H9 (cell line): ENCODE measurements at regions not wholly inside any gene's neighbourhood (a gene's known extent, or its start where the extent isn't known, plus 50 kb on each side); places are given as distances from the start of the nearest gene placed in this dataset.

Experiments
- DNase-seq: peaks from one replicate; pipeline ENCODE4 v3.0.0-alpha.2; 2017
- H2AFZ ChIP-seq: one replicate; pipeline ENCODE4 v1.6.1; 2013; ENCODE audit warnings: mild to moderate bottlenecking, low read length, control low read depth, moderate library complexity
- H2AK5ac ChIP-seq: 2 replicates; pipeline ENCODE4 v1.6.1; 2013; ENCODE audit warnings: low read length, control low read depth, mixed read lengths; ENCODE audit not compliant: insufficient read length
- H2BK120ac ChIP-seq: one replicate; pipeline ENCODE4 v1.6.1; 2013; ENCODE audit warnings: low read depth, mild to moderate bottlenecking, low read length, control low read depth, inconsistent platforms; ENCODE audit not compliant: poor library complexity, severe bottlenecking
- H2BK12ac ChIP-seq: 2 replicates; pipeline ENCODE4 v1.6.1; 2013; ENCODE audit warnings: low read length, control low read depth, mixed read lengths, low read depth; ENCODE audit not compliant: insufficient read length
- H2BK15ac ChIP-seq: 2 replicates; pipeline ENCODE4 v1.6.1; 2013; ENCODE audit warnings: low read depth, low read length, control low read depth
- H2BK20ac ChIP-seq: one replicate; pipeline ENCODE4 v1.6.1; 2013; ENCODE audit warnings: low read depth, mild to moderate bottlenecking, low read length, control low read depth, inconsistent platforms; ENCODE audit not compliant: poor library complexity, severe bottlenecking
- H2BK5ac ChIP-seq: 2 replicates; pipeline ENCODE4 v1.6.1; 2013; ENCODE audit warnings: low read length, control low read depth, mixed read lengths; ENCODE audit not compliant: insufficient read length
- H3K14ac ChIP-seq: 2 replicates; pipeline ENCODE4 v1.6.1; 2013; ENCODE audit warnings: low read length, control low read depth; ENCODE audit not compliant: insufficient read depth
- H3K18ac ChIP-seq: 2 replicates; pipeline ENCODE4 v1.6.1; 2013; ENCODE audit warnings: low read depth, mild to moderate bottlenecking, mixed read lengths, low read length, control low read depth; ENCODE audit not compliant: insufficient read length
- H3K23ac ChIP-seq: 2 replicates; pipeline ENCODE4 v1.6.1; 2013; ENCODE audit warnings: low read length, control low read depth, mixed read lengths, low read depth; ENCODE audit not compliant: insufficient read length
- H3K23me2 ChIP-seq: 2 replicates; pipeline ENCODE4 v1.6.1; 2013; ENCODE audit warnings: low read depth, mild to moderate bottlenecking, mixed read lengths, low read length, control low read depth; ENCODE audit not compliant: insufficient read length, poor library complexity, severe bottlenecking
- H3K27ac ChIP-seq: 2 replicates; pipeline ENCODE4 v1.5.1; 2013; ENCODE audit warnings: low read length, control low read depth, mixed read lengths, low read depth; ENCODE audit not compliant: insufficient read length
- H3K27me3 ChIP-seq: 2 replicates; pipeline ENCODE4 v1.6.1; 2013; ENCODE audit warnings: low read length, control low read depth, inconsistent platforms; ENCODE audit not compliant: insufficient read depth
- H3K4ac ChIP-seq: 2 replicates; pipeline ENCODE4 v1.6.1; 2013; ENCODE audit warnings: low read depth, mild to moderate bottlenecking, control low read depth, inconsistent platforms, low read length, moderate library complexity
- H3K4me1 ChIP-seq: 2 replicates; pipeline ENCODE4 v1.6.1; 2013; ENCODE audit warnings: low read length, control low read depth, inconsistent platforms; ENCODE audit not compliant: insufficient read depth
- H3K4me2 ChIP-seq: 2 replicates; pipeline ENCODE4 v1.6.1; 2013; ENCODE audit warnings: low read length, control low read depth, mixed read lengths; ENCODE audit not compliant: insufficient read length, insufficient read depth
- H3K56ac ChIP-seq: 2 replicates; pipeline ENCODE4 v1.6.1; 2013; ENCODE audit warnings: low read depth, mild to moderate bottlenecking, mixed read lengths, low read length, control low read depth; ENCODE audit not compliant: insufficient read length
- H3K79me1 ChIP-seq: 2 replicates; pipeline ENCODE4 v1.6.1; 2013; ENCODE audit warnings: low read depth, mild to moderate bottlenecking, moderate library complexity, low read length, control low read depth, inconsistent platforms; ENCODE audit not compliant: insufficient read depth, poor library complexity, severe bottlenecking
- H3K79me2 ChIP-seq: 2 replicates; pipeline ENCODE4 v1.6.1; 2013; ENCODE audit warnings: low read length, control low read depth, inconsistent platforms; ENCODE audit not compliant: insufficient read depth
- H3K9ac ChIP-seq: 2 replicates; pipeline ENCODE4 v1.6.1; 2013; ENCODE audit warnings: low read length, control low read depth, mixed read lengths; ENCODE audit not compliant: insufficient read length; ENCODE audit errors: extremely low read depth
- H3K9me3 ChIP-seq: one replicate; pipeline ENCODE4 v1.6.1; 2013; ENCODE audit warnings: low read depth, low read length, inconsistent platforms; ENCODE audit not compliant: control insufficient read depth
- H3T11ph ChIP-seq: one replicate; pipeline ENCODE4 v1.6.1; 2013; ENCODE audit warnings: mild to moderate bottlenecking, low read length, control low read depth, inconsistent platforms
- H4K20me1 ChIP-seq: one replicate; pipeline ENCODE4 v1.6.1; 2013; ENCODE audit not compliant: control insufficient read depth, insufficient read length, insufficient read depth
- H4K5ac ChIP-seq: 2 replicates; pipeline ENCODE4 v1.6.1; 2013; ENCODE audit warnings: low read depth, mild to moderate bottlenecking, mixed read lengths, low read length, control low read depth; ENCODE audit not compliant: insufficient read length
- H4K8ac ChIP-seq: replicated peaks from 2 replicates; pipeline ENCODE4 v1.6.1; 2013; ENCODE audit warnings: low read length, control low read depth, mixed read lengths, low read depth; ENCODE audit not compliant: insufficient read length
- H4K91ac ChIP-seq: 2 replicates; pipeline ENCODE4 v1.6.1; 2013; ENCODE audit warnings: low read depth, mild to moderate bottlenecking, moderate library complexity, mixed read lengths, low read length, control low read depth; ENCODE audit not compliant: insufficient read length
- H3K27ac Mint-ChIP-seq, 3 experiments: 2 replicates in 2 of 3; 3 replicates in 1 of 3; pipeline ENCODE4 v1.8.0; 2020 to 2021; ENCODE audit warnings: mixed read lengths in 3 of 3, mild to moderate bottlenecking in 1 of 3, moderate library complexity in 1 of 3
- H3K27me3 Mint-ChIP-seq: 2 replicates; pipeline ENCODE4 v1.8.0; 2021; ENCODE audit warnings: low read depth, mild to moderate bottlenecking, moderate library complexity, mixed read lengths
- H3K36me3 Mint-ChIP-seq, 3 experiments: 2 replicates in 2 of 3; 3 replicates in 1 of 3; pipeline ENCODE4 v1.8.0; 2020 to 2021; ENCODE audit warnings: low read depth in 3 of 3, mixed read lengths in 3 of 3; ENCODE audit not compliant: insufficient read depth in 1 of 3
- H3K4me1 Mint-ChIP-seq, 2 experiments: 2 replicates each; pipeline ENCODE4 v1.8.0; 2020; ENCODE audit warnings: mixed read lengths in 2 of 2
- H3K4me3 Mint-ChIP-seq, 2 experiments: 2 replicates in 1 of 2; 3 replicates in 1 of 2; pipeline ENCODE4 v1.8.0; 2020 to 2021; ENCODE audit warnings: mild to moderate bottlenecking in 2 of 2, mixed read lengths in 2 of 2, moderate library complexity in 1 of 2
- H3K9me3 Mint-ChIP-seq, 2 experiments: 2 replicates in 1 of 2; 3 replicates in 1 of 2; pipeline ENCODE4 v1.8.0; 2020; ENCODE audit warnings: mild to moderate bottlenecking in 2 of 2, mixed read lengths in 2 of 2, moderate library complexity in 1 of 2
- WGBS: extraction: QIAGEN DNeasy Blood & Tissue Kit; methylation state at CpG from one replicate; pipeline ENCODE4 v1.1.7; 2013; ENCODE audit warnings: missing lambda C conversion rate, low lambda C conversion rate, mixed read lengths; ENCODE audit not compliant: insufficient read length; ENCODE audit errors: extremely low coverage; 5-methylcytosine and 5-hydroxymethylcytosine counted together
- TF ChIP-seq, protein P1 (sequence below): fragments of 200-600 bp; sonication (generic); conservative IDR thresholded peaks from 3 replicates; pipeline ENCODE4 v1.8.0; 2021; ENCODE audit warnings: antibody characterized with exemption, mild to moderate bottlenecking

DNA sequence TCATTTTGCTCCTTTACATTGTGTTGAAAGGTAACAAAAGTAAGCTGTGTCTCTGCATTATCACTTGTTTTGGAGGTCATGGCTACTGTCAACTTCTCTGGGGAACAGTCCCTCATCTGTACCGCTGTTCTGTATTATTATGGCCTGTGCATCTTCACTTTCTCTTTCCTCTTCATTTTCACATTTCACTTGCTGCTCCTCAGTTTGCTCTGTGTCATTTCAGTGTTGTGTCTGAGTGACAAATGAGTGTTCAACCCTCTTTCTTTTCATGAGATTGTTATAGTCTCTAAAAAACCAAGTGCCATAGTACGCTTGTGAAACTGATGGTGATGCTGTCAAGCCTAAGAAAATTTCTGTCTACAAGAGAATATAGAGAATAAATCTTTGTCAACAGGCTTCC, 122.0 kb upstream of the FER start:
- no peak overlapping the region for H3K18ac ChIP-seq
- H3T11ph ChIP-seq = no peak overlapping the region
- H3K27me3 ChIP-seq = no peaks in the 10 kb centered on the region
- no peaks in the 10 kb centered on the region for H3K23me2 ChIP-seq
- H3K4me1 ChIP-seq = no peaks in the 10 kb centered on the region; the same call in 1 of the 2 replicates
- no peak overlapping the region for H3K14ac ChIP-seq
- H2BK12ac ChIP-seq = no peak overlapping the region
- no peaks in the 10 kb centered on the region for H4K20me1 ChIP-seq
- H2BK5ac ChIP-seq = no peak overlapping the region
- H4K5ac ChIP-seq = no peak overlapping the region
- H2AFZ ChIP-seq = no peak overlapping the region
- Mint-ChIP-seq H3K27me3 (no peaks in the 10 kb centered on the region), H3K36me3 (no peaks in the 10 kb centered on the region), H3K4me3 (no peak overlapping the region), H3K27ac (no peak overlapping the region), H3K9me3 (no peaks in the 10 kb centered on the region; a peak in 1 of 5 replicates), H3K4me1 (peaks cover 5 to 14% of the 10 kb centered on the region in 2 experiments)
- no peaks in the 10 kb centered on the region for H3K79me1 ChIP-seq
- TF ChIP-seq, protein P1, sequence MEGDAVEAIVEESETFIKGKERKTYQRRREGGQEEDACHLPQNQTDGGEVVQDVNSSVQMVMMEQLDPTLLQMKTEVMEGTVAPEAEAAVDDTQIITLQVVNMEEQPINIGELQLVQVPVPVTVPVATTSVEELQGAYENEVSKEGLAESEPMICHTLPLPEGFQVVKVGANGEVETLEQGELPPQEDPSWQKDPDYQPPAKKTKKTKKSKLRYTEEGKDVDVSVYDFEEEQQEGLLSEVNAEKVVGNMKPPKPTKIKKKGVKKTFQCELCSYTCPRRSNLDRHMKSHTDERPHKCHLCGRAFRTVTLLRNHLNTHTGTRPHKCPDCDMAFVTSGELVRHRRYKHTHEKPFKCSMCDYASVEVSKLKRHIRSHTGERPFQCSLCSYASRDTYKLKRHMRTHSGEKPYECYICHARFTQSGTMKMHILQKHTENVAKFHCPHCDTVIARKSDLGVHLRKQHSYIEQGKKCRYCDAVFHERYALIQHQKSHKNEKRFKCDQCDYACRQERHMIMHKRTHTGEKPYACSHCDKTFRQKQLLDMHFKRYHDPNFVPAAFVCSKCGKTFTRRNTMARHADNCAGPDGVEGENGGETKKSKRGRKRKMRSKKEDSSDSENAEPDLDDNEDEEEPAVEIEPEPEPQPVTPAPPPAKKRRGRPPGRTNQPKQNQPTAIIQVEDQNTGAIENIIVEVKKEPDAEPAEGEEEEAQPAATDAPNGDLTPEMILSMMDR = no peak
- DNase-seq = no peak
- H3K4ac ChIP-seq = no peak overlapping the region
- H4K91ac ChIP-seq = no peak overlapping the region
- no peak overlapping the region for H2BK120ac ChIP-seq
- no peak overlapping the region for H3K9ac ChIP-seq
- H2BK15ac ChIP-seq = no peak overlapping the region
- no peak overlapping the region for H3K23ac ChIP-seq
- no peak overlapping the region for H2BK20ac ChIP-seq
- no peak overlapping the region for H3K56ac ChIP-seq
- no peak overlapping the region for H4K8ac ChIP-seq
- no peak overlapping the region for H3K4me2 ChIP-seq
- no CpG with 5 or more reads among the region's 2 CpGs for WGBS
- H2AK5ac ChIP-seq = no peak overlapping the region
- no peak overlapping the region for H3K27ac ChIP-seq
- no peaks in the 10 kb centered on the region for H3K79me2 ChIP-seq
- H3K9me3 ChIP-seq = no peaks in the 10 kb centered on the region
